ENCODE measurements at regions not wholly inside any gene's neighbourhood (a gene's known extent, or its start where the extent isn't known, plus 50 kb on each side); places are given as distances from the start of the nearest gene placed in this dataset.
"Not testable (repeated sequence)": the region's sequence is repeated elsewhere in the genome, so short reads cannot be mapped to it uniquely, and the experiment has no call there.

GRCh38 chr12:114616081-114616480 lies 67.9 kb downstream of the TBX3 start:
- no peak for DNase-seq (ENCODE audit: extremely low read depth, low read depth, low spot score)

DNA sequence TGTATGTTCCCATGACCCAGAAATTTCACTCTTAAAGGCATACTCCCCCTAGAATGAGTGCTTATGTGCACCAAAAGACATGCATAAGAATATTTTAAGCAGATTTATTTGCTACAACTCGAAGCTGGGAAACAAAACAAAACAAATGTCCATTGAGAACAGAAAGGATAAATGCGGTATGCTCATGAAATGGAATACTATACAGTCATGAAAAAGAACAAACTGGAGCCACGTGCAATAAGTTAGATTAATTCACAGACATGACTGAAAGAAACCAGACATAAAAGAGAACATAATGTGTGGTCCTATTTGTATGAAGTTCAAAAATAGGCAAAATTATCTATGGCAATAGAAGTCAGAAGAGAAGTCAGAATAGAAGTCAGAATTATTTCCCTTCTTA lies 69.9 kb downstream of the TBX3 start:
- no peak for DNase-seq (ENCODE audit: extremely low read depth, low read depth, low spot score)

DNA sequence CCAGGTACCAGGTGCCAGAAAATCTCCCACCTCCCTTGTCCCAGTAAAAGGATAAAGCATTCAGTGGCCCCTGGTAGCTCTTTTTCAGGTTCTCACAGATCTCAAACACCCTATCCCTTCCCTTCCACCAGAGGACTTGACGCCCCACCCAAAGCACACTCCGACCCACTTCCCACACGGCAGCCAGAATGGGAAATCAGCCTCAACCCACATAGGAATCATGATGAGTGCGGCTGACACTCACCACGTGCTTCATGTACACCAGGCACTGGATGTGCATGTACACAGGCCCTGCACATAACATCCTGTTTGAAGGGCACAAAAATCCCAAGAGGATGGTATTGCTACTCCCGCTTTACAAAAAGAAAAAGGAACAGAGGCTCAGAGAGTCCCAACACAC lies 71.9 kb downstream of the TBX3 start:
- DNase-seq (ENCODE audit: extremely low read depth, low read depth, low spot score) = no peak

DNA sequence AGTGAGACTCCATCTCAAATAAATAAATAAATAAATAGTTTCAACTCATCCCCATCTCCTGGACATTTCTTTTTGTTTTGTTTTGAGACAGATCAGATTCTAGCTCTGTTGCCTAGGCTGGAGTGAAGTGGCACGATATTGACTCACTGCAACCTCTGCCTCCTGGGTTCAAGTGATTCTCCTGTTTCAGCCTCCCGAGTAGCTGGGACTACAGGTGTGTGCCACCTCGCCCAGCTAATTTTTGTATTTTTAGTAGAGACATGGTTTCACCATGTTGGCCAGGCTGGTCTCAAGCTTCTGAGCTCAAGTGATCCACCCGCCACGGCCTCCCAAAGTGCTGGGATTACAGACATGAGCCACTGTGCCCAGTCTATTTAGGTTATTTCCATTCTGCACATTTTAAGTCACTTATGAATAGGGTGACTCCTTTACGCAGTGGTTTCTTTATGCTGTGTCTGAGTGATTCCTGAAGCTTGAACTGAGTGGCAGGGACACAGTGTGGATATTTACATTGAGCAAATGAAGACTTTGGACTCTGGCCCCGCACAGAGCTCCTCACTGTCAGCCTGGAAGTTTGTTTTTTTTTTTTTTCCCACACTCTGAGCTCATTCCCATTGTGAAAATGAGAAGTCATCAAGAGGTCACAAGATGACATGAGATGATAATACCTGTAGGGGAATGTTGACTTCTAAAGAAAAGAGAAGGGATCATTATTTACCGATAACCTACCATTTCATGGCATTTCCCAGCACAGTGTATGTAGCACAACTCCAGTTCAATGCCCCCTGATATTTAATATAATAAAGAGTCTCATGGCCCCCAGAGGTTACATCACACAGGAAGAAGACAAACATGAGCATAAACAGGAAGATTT lies 72.6 kb downstream of the TBX3 start:
- DNase-seq (ENCODE audit: extremely low read depth, low read depth, low spot score) = no peak

GRCh38 chr12:114608509-114608908 lies 75.5 kb downstream of the TBX3 start:
- no peak for DNase-seq (ENCODE audit: extremely low read depth, low read depth, low spot score)

DNA sequence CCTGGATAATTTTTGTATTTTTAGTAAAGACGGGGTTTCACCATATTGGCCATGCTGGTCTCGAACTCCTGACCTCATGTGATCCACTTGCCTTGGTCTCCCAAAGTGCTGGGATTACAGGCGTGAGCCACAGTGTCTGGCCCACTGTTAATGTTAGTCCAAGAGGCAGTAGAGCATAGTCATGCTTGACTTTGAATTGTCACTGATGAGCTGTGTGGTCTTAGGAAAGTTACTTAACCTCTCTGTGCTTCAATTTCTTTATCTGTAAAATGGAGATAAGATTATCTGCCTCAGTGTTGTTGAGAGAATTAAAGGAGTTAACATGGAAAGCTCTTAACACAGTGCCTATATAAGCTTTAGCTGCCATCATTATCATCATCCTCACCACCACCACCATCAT lies 78.1 kb downstream of the TBX3 start:
- DNase-seq (ENCODE audit: extremely low read depth, low read depth, low spot score) = no peak

- DNase-seq (ENCODE audit: extremely low read depth, low read depth, low spot score) = no peak
These were observed 79.4 kb downstream of the TBX3 start for GRCh38 chr12:114604606-114605005.

- not testable (repeated sequence) for DNase-seq (ENCODE audit: extremely low read depth, low read depth, low spot score)
These were observed 83.4 kb downstream of the TBX3 start for GRCh38 chr12:114600584-114600983.

DNA sequence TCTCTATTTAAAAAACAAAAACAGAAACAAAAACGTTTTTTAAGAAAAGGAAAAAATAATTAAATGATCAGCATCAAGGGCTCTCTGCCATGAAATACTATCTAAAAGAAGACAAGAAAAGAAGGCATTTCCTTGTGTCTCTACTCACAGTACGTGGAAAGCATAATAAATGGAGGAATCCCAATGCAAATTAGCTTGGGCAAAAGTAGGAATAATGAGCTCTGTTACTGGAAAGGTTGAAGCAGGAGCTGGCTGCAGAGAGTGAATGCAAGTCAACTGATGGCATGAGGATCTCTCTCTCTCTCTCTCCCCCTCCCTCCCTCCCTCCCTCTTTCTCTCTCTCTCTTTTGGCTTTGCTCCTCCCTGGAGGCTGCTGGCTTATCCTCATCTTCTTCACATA lies 85.9 kb downstream of the TBX3 start:
- DNase-seq (ENCODE audit: extremely low read depth, low read depth, low spot score) = no peak

- no peak for DNase-seq (ENCODE audit: extremely low read depth, low read depth, low spot score)
These were observed 91.0 kb downstream of the TBX3 start for GRCh38 chr12:114592946-114593345.

GRCh38 chr12:114588061-114588460 lies 95.9 kb downstream of the TBX3 start:
- no peak for DNase-seq (ENCODE audit: extremely low read depth, low read depth, low spot score)

DNA sequence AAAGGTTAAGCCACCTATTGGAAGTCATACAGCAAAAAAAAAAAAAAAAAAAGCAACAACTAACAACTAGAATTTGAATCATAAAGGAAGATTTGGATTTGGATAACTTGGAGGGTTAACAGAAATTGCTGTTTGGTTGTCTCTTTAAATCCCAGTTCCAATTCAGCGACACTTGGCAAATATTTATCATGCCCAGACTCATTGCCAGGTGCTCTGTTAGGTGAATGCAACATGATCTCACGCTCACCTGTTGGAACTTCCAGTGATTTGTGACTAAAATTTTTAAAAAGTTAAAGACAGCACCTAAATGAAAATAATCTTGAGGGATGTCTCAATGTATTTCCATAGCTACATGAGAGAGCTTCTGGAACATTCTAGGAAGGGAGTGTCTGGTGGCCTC lies 103.7 kb downstream of the TBX3 start:
- no peak for DNase-seq (ENCODE audit: extremely low read depth, low read depth, low spot score)

DNA sequence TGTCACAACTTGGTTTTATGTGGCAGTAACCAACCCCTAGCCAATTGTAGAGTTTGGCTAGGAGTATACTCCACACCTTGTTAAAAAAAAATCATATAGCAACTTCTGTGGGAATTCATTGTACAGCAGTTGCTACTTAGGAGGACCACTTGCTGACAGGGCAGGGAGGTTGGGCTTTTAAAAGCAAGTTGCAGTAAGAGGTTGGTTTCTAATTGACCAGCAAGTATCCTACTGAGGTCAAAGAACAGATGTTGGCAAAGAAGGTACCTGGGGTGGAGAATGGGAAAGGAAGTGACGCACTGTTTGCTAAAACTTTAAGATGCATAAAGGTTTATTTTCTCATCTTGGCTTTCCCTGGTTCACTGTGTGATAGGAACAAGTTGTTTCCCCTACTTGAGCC lies 104.6 kb downstream of the TBX3 start:
- no peak for DNase-seq (ENCODE audit: extremely low read depth, low read depth, low spot score)

DNA sequence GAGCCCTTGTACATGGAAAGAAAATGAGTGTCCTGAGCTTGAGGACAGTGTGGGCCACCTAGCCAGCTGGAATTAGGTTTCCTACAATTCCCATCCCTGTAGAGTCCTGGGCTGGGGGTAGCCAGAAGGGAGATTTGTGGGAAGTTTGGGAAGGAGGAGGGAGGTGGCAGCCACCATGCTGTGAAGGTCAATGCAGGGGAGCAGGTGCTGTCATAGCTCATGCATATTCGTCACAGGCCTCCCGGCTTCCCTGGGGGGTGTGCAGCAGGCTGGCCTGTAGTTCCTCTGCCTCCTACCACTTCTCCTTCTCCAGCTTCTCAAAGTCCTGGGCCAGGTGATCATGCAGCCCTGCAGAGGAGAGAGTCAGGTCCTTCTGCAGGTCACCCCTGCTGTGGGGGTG lies 121.3 kb downstream of the TBX3 start:
- DNase-seq (ENCODE audit: extremely low read depth, low read depth, low spot score) = no peak

- no peak for DNase-seq (ENCODE audit: extremely low read depth, low read depth, low spot score)
These were observed 128.5 kb downstream of the TBX3 start for GRCh38 chr12:114555451-114555850.

DNA sequence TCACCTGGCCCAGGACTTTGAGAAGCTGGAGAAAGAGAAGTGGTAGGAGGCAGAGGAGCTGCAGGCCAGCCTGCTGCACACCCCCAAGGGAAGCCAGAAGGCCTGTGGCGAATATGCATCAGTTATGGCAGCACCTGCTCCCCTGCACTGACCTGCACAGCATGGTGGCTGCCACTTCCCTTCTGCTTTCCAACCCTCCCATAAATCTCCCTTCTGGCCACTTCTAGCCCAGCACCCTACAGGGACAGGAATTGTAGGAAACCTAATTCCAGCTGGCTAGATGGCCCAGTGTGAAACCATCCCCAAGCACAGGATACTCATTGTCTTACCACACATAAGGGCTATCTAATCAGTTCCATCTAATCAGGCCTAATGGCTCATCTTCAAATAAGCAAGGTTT lies 136.3 kb downstream of the TBX3 start:
- DNase-seq (ENCODE audit: extremely low read depth, low read depth, low spot score) = no peak

GRCh38 chr12:114530417-114530816 lies 124.5 kb upstream of the TBX5 start:
- DNase-seq (ENCODE audit: extremely low read depth, low read depth, low spot score) = no peak

DNA sequence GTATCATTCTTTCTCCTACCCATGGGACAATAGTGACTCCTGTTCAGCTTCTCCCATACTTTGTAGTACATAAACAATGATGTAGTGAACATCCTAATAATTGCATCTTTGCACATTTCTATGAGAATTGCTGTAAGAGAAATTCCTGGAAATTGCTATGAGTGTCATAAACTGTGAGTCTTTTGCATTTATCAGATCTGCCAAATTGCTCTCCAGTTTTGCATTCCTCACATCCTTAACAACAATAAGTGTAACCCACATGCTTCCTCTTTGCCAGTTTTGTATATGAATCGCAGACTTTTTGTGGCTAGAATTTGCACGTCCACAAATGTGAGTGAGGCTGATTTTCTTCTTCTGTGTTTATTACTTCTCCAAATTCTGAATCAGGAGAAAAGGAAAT lies 124.0 kb upstream of the TBX5 start:
- DNase-seq (ENCODE audit: extremely low read depth, low read depth, low spot score) = no peak

DNA sequence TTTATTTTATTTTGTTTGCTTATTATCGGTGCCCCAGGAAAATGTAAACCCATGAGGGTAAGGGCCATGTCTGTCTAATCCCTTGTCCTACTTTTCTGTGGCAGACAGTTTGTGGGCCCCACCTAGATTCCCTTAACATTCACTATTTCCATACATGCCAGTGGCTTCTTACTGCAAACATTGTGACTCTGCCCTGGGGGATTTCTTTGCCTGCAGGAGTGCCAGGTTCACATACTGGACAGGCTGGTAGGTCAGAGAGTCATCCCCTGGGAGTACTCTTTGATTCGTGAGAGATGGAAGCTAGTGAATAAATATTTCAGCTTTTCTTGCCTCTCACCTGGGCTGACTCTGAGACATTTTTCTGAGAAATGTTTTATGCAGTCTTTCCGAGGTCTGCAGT lies 122.8 kb upstream of the TBX5 start:
- DNase-seq (ENCODE audit: extremely low read depth, low read depth, low spot score) = no peak

- not testable (repeated sequence) for DNase-seq (ENCODE audit: extremely low read depth, low read depth, low spot score)
These were observed 115.2 kb upstream of the TBX5 start for GRCh38 chr12:114521160-114521559.

DNA sequence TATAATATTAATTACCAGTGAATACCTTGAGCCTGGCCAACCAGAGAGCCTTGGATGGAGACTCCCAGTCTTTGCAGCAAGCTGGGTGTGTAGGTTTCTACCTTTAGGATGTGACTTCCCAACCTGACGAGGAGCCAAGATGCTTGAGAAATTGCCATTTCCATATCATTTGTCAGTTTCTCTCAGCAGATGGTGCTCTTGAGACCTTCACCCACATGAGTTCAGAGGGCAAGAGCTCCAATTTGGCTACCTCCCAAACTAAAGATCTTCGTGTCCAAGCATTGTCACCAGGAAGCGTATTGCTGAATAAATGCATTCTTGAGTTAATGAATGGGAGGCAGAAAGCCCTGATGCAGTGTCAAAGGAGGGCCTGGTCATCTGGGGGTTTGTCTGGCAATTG lies 106.4 kb upstream of the TBX5 start:
- DNase-seq (ENCODE audit: extremely low read depth, low read depth, low spot score) = no peak

DNA sequence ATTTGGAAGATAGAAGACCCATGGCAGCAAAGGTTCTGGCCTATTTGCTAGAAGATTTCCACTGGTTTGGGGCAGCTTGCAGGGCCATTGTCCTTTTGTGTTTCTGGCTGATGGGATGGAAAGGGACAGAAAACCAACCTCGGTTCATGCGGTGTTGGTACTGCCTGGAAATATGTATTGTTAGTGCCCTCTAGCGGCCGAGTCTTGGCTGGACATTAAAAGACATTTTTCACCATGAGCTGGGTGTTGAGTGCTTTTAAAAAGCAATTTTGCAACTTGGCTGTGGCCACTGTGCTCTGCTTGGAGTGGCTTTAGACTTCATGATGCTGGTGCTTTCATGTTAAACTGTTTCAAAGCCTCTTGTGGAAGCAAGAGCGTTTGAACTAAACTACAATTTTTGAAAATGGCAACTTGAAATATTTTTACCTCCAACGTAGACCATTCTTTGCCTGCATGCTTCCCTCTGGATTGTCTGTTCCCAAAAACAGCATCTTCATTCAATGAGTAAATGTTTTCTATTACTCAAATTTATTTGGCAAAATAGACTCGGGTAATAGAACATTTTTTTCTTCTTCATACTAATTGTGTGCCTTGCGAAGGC lies 102.7 kb upstream of the TBX5 start:
- DNase-seq (ENCODE audit: extremely low read depth, low read depth, low spot score) = peak; percentile 33

DNA sequence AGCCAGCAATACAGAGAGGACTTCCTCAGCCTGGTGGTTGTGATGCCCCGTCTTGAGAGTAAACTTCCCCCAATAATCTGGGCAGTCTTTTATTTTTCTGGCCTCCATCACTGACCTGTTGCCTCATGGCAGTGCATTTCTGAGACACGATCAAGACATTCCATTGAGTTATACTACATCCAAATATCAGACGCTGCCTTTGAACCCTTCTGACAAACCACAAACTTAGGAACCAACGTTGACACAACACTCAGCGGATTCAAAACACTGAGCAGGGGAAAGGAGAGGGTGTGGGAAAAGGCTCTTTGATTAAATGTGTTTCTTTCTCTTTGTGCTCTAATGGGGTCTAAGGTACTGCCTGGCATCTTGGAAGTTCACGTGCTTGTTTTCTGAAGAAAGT lies 100.7 kb upstream of the TBX5 start:
- DNase-seq (ENCODE audit: extremely low read depth, low read depth, low spot score) = no peak

All from glomerular endothelial cell (primary cell).